HG03060 (cell line): ENCODE measurements at regions not wholly inside any gene's neighbourhood (a gene's known extent, or its start where the extent isn't known, plus 50 kb on each side); places are given as distances from the start of the nearest gene placed in this dataset.

Experiments
- ATAC-seq: cut with Tn5 transposase; IDR thresholded peaks from one replicate; pipeline ENCODE4 v1.9.1; 2021; ENCODE audit warnings: low read depth, moderate number of reproducible peaks; ENCODE audit not compliant: unreplicated experiment

GRCh38 chr7:155198901-155199845, 98.5 kb upstream of the INSIG1 start:
- no peak for ATAC-seq

GRCh38 chr7:155201325-155202087, 96.2 kb upstream of the INSIG1 start:
- no peak for ATAC-seq

- ATAC-seq: no peak
Observed at GRCh38 chr7:155202106-155202871, 95.4 kb upstream of the INSIG1 start.

- no peak for ATAC-seq
Observed at GRCh38 chr7:155203059-155203881, 94.4 kb upstream of the INSIG1 start.

- ATAC-seq: no peak
Observed at GRCh38 chr7:155203882-155204691, 93.6 kb upstream of the INSIG1 start.

GRCh38 chr7:155204744-155205367, 92.8 kb upstream of the INSIG1 start:
- ATAC-seq: no peak

DNA sequence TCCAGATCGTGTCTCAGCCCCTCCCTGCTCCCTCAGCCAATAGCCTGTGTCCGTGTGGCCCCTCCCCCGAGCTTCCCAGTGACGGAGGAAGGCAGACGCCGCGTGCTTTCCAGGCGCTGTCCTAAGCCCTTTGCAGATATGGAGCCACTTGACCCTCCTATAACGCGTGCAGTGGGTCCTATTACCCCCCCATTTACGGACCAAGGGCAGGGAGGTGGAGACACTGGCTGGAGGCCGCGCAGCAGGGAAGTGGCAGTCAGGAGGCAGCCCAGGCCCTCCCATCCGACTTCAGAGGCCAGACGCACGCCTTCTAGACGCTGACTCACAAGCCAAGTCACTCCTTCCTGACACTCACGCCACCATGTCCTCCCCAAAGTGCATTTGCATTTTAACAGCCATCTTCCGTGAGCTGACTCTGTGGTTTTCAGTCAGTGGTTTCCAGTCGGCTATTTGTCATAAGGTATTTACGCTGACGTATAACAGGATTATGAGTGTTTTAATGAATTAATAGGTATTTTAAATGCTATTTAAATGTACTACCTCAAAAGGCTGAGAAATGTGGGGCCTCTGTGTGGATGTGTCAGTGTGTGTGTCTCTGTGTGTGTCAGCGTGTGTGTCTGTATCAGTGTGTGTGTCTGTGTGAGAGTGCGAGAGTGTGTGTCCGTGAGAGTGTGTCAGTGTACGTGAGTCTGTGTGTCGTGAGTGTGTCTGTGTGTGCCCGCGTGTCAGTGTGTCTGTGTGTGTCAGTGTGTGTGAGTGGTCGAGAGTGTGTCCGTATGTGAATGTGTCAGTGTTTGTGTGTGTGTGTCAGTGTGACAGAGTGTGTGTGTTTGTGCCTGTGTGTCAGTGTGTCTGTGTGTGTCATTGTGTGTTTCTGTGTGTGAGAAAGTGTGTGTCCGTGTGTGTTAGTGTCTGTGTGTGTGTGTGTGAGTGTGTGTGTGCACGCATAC, 92.0 kb upstream of the INSIG1 start:
- peak; percentile 84 for ATAC-seq

GRCh38 chr7:155206318-155207020, 91.2 kb upstream of the INSIG1 start:
- ATAC-seq: peak; percentile 26

- ATAC-seq: no peak
Observed at GRCh38 chr7:155207326-155208002, 90.2 kb upstream of the INSIG1 start.

DNA sequence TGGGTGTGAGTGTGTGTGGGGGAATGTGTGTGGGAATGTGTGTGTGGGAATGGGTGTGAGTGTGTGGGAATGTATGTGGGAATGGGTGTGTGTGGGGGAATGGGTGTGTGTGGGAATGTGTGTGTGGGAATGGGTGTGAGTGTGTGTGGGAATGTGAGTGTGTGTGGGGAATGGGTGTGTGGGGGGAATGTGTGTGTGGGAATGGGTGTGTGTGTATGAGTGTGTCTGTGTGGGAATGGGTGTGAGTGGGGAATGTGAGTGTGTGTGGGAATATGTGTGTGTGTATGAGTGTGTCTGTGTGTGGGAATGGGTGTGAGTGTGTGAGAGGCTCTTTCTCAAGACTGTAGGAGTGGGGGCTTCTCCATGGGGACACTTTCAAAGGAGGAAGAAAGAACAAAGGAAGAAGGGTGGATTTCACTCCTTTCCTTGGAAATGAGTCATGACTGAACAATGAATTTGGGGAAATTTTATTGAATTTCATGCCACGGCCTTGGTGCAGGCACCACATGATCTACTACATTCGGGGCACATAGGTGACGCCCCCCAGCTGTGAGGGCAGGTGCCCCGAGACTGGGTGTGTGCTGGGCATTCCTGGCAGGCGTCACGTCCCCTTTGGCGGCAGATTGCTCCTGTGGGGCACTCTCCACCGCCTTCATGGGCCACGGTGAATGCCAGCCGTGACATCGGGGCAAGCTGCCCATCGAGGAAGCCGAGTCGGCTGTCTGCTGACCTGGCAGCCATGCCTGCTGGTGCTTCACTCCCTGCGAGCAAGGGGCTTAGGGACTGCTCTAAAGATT, 88.8 kb upstream of the INSIG1 start:
- no peak for ATAC-seq

GRCh38 chr7:155209478-155210319, 88.0 kb upstream of the INSIG1 start:
- ATAC-seq: no peak

GRCh38 chr7:155210356-155210755, 87.3 kb upstream of the INSIG1 start:
- no peak for ATAC-seq

- no peak for ATAC-seq
Observed at GRCh38 chr7:155211173-155211572, 86.5 kb upstream of the INSIG1 start.

DNA sequence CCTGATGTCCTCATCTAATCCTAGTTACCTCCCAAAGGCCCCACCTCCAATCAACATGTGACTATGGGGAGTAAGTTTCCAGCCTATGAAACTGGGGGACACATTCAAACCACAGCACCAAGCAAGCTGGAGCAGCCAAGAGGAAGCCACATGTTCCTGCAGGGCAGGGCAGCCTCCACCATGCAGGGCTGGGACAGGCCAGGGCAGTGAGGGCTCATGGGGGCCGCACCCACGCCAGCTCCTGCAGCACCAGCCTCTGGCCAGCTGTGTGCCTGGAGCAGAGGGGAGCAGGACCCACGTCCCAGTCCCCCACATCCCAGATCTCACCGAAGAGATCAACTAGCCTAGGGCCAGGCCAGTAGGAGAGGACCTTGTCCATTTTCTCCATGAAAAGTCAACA, 85.9 kb upstream of the INSIG1 start:
- no peak for ATAC-seq
